Nephron (organoid): ENCODE measurements at regions not wholly inside any gene's neighbourhood (a gene's known extent, or its start where the extent isn't known, plus 50 kb on each side); places are given as distances from the start of the nearest gene placed in this dataset.
A peak's percentile ranks its signal among the peaks of the same experiment; 100 is the strongest.

Experiments
- H3K27ac Mint-ChIP-seq, 3 experiments: 2 replicates each; pipeline ENCODE4 v1.8.0; 2020; ENCODE audit warnings: mixed read lengths in 3 of 3, mild to moderate bottlenecking in 2 of 3, moderate library complexity in 1 of 3
- H3K27me3 Mint-ChIP-seq: 2 replicates; pipeline ENCODE4 v1.8.0; 2021; ENCODE audit warnings: low read depth, mild to moderate bottlenecking, moderate library complexity, mixed read lengths
- H3K36me3 Mint-ChIP-seq: 2 replicates; pipeline ENCODE4 v1.8.0; 2020; ENCODE audit warnings: low read depth, mixed read lengths
- H3K4me1 Mint-ChIP-seq: 2 replicates; pipeline ENCODE4 v1.8.0; 2020; ENCODE audit warnings: mixed read lengths
- H3K4me3 Mint-ChIP-seq, 3 experiments: 2 replicates each; pipeline ENCODE4 v1.8.0; 2020; ENCODE audit warnings: mild to moderate bottlenecking in 3 of 3, mixed read lengths in 3 of 3, moderate library complexity in 2 of 3
- H3K9me3 Mint-ChIP-seq: 2 replicates; pipeline ENCODE4 v1.8.0; 2020; ENCODE audit warnings: mixed read lengths
- CTCF ChIP-seq, 3 experiments: fragments of 200-600 bp; sonication (generic); IDR thresholded peaks; one replicate each; pipeline ENCODE4 v1.5.0; 2021; ENCODE audit warnings: antibody characterized with exemption in 3 of 3; ENCODE audit not compliant: unreplicated experiment in 3 of 3

- no peak for TF ChIP-seq CTCF (IDR thresholded peaks at IDR 0.05; ENCODE audit: unreplicated experiment in 3 of 3)
- H3K4me1 Mint-ChIP-seq: no peaks in the 10 kb centered on the region
- H3K27me3 Mint-ChIP-seq: peaks cover 4% of the 10 kb centered on the region
- no peak overlapping the region for H3K27ac Mint-ChIP-seq
- H3K4me3 Mint-ChIP-seq: no peak overlapping the region
- no peaks in the 10 kb centered on the region for H3K36me3 Mint-ChIP-seq
- H3K9me3 Mint-ChIP-seq: peaks cover 2% of the 10 kb centered on the region
Observed at GRCh38 chr10:88023676-88024075, 160.3 kb downstream of the PTEN start.

GRCh38 chr10:88026031-88026430 is 162.6 kb downstream of the PTEN start:
- no peaks in the 10 kb centered on the region for H3K36me3 Mint-ChIP-seq
- peaks cover 2% of the 10 kb centered on the region for H3K9me3 Mint-ChIP-seq
- H3K27ac Mint-ChIP-seq: no peak overlapping the region
- no peak overlapping the region for H3K4me3 Mint-ChIP-seq
- H3K27me3 Mint-ChIP-seq: no peaks in the 10 kb centered on the region
- TF ChIP-seq CTCF (IDR thresholded peaks at IDR 0.05; ENCODE audit: unreplicated experiment in 3 of 3): no peak
- H3K4me1 Mint-ChIP-seq: no peaks in the 10 kb centered on the region

DNA sequence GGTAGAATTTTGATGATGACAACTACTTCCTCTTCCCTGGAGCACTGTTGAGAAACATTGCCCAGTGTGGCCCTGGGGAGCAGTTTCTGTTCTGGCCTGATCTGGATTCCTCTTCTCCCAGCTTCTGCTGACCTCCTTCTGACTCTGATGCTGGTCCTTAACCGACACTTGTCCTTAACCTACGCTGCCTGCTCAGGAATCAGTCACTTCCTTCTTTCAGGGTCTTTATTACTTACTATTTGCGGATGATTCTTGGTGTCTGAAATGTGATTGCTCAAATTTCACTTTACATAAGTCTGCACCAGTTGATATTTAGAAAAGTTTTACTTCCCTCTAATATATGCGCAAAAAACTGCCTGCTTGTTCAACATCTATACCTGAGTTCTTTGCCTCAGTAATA is 164.1 kb downstream of the PTEN start:
- Mint-ChIP-seq H3K36me3 (no peaks in the 10 kb centered on the region), H3K27me3 (no peaks in the 10 kb centered on the region), H3K9me3 (peaks cover 2% of the 10 kb centered on the region), H3K27ac (no peak overlapping the region), H3K4me3 (no peak overlapping the region), H3K4me1 (no peaks in the 10 kb centered on the region)
- no peak for TF ChIP-seq CTCF (IDR thresholded peaks at IDR 0.05; ENCODE audit: unreplicated experiment in 3 of 3)

GRCh38 chr10:88028072-88028471 is 164.6 kb downstream of the PTEN start:
- no peak for TF ChIP-seq CTCF (IDR thresholded peaks at IDR 0.05; ENCODE audit: unreplicated experiment in 3 of 3)
- Mint-ChIP-seq H3K9me3 (peaks cover 2% of the 10 kb centered on the region), H3K4me1 (no peaks in the 10 kb centered on the region), H3K27ac (peak overlapping the region in 2 of 3 experiments; percentile 13 to 25), H3K27me3 (no peaks in the 10 kb centered on the region), H3K4me3 (no peak overlapping the region), H3K36me3 (no peaks in the 10 kb centered on the region)

GRCh38 chr10:88028654-88029053 is 165.2 kb downstream of the PTEN start:
- H3K4me1 Mint-ChIP-seq: no peaks in the 10 kb centered on the region
- no peak for TF ChIP-seq CTCF (IDR thresholded peaks at IDR 0.05; ENCODE audit: unreplicated experiment in 3 of 3)
- no peaks in the 10 kb centered on the region for H3K36me3 Mint-ChIP-seq
- peaks cover 2% of the 10 kb centered on the region for H3K9me3 Mint-ChIP-seq
- H3K27me3 Mint-ChIP-seq: no peaks in the 10 kb centered on the region
- H3K27ac Mint-ChIP-seq: no peak overlapping the region
- H3K4me3 Mint-ChIP-seq: no peak overlapping the region

GRCh38 chr10:88032566-88032965 is 169.1 kb downstream of the PTEN start:
- TF ChIP-seq CTCF (IDR thresholded peaks at IDR 0.05; ENCODE audit: unreplicated experiment in 3 of 3): no peak
- Mint-ChIP-seq H3K36me3 (no peaks in the 10 kb centered on the region), H3K9me3 (no peaks in the 10 kb centered on the region), H3K4me3 (no peak overlapping the region), H3K4me1 (no peaks in the 10 kb centered on the region), H3K27ac (no peak overlapping the region), H3K27me3 (no peaks in the 10 kb centered on the region)
